HCT116 (cell line): ENCODE measurements at regions not wholly inside any gene's neighbourhood (a gene's known extent, or its start where the extent isn't known, plus 50 kb on each side); places are given as distances from the start of the nearest gene placed in this dataset.

Source experiments
- ATAC-seq: fragments of 200-7000 bp; cut with Tn5 transposase; 2 replicates; pipeline ENCODE4 v1.9.1; 2020; ENCODE audit warnings: mild to moderate bottlenecking, moderate library complexity
- BruUV-seq: library from RNA; stranded (reverse); fragments of 400-500 nt; replicated peaks from 2 replicates; lab custom pipeline; 2021; lab: Mats Ljungman, UMichigan
- CTCF ChIA-PET: fragments of 300-600 bp; sonication (Branson Sonifier 250); formaldehyde crosslinking; loops from one replicate; lab custom pipeline; 2021; ENCODE audit warnings: antibody characterized with exemption; lab: Charles Lee
- POLR2A ChIA-PET: fragments of 300-600, 350-600 bp; sonication (Branson Sonifier 250); formaldehyde crosslinking; loops from one replicate; lab custom pipeline; 2021; ENCODE audit warnings: antibody characterized with exemption; lab: Charles Lee
- RAD21 ChIA-PET, 2 experiments: fragments of 300-600 bp; sonication (Branson Sonifier 250); formaldehyde crosslinking; loops; one replicate each; lab custom pipeline; 2023; ENCODE audit warnings: low total read pairs in 2 of 2; ENCODE audit not compliant: uncharacterized antibody in 2 of 2, unreplicated experiment in 2 of 2, low non-redundant PET in 1 of 2; lab: Charles Lee
- DNase-seq: peaks from one replicate; pipeline ENCODE4 v3.0.0-alpha.2; 2010; ENCODE audit warnings: low read depth, low spot score
- H2AFZ ChIP-seq: fragments of 200-600 bp; shearing (Covaris generic), sonication (generic); 2 replicates; pipeline ENCODE4 v1.6.1; 2017; ENCODE audit warnings: low read depth, mixed run types, mixed read lengths, antibody characterized with exemption, low read length; ENCODE audit not compliant: poor library complexity, severe bottlenecking
- H3K27ac ChIP-seq: 2 replicates; pipeline ENCODE4 v1.5.1; 2012; ENCODE audit warnings: low read depth, low read length
- H3K27me3 ChIP-seq: fragments of 200-600 bp; sonication (generic); 2 replicates; pipeline ENCODE4 v1.6.1; 2016; ENCODE audit warnings: mixed run types, low read length, mixed read lengths; ENCODE audit not compliant: insufficient read depth
- H3K36me3 ChIP-seq, 2 experiments: fragments of 200-500 bp in 1 of 2; fragments of 200-600 bp in 1 of 2; sonication (Bioruptor generic) in 1 of 2; sonication (generic) in 1 of 2; 2 replicates each; pipeline versions ENCODE4 v1.5.1 to v1.6.1; 2014 to 2016; ENCODE audit warnings: low read length in 2 of 2, inconsistent platforms in 1 of 2, mixed read lengths in 1 of 2, mixed run types in 1 of 2; ENCODE audit not compliant: insufficient read depth in 2 of 2, control insufficient read depth in 1 of 2
- H3K4me1 ChIP-seq, 2 experiments: fragments of 200-600 bp in 1 of 2; sonication (generic) in 1 of 2; 2 replicates each; pipeline versions ENCODE4 v1.5.1 to v1.6.1; 2012 to 2017; ENCODE audit warnings: low read length in 2 of 2, inconsistent platforms in 1 of 2, mild to moderate bottlenecking in 1 of 2, mixed read lengths in 1 of 2, mixed run types in 1 of 2, moderate library complexity in 1 of 2; ENCODE audit not compliant: insufficient read depth in 2 of 2, control insufficient read depth in 1 of 2
- H3K4me2 ChIP-seq: fragments of 200-600 bp; sonication (generic); 2 replicates; pipeline ENCODE4 v1.6.1; 2017; ENCODE audit warnings: mixed run types, low read length, mixed read lengths
- H3K4me3 ChIP-seq, 2 experiments: fragments of 200-600 bp in 1 of 2; sonication (generic) in 1 of 2; replicated peaks in 1 of 2; 2 replicates each; pipeline ENCODE4 v1.5.1; 2011 to 2016; ENCODE audit warnings: low read length in 2 of 2, control low read depth in 1 of 2, low read depth in 1 of 2, mild to moderate bottlenecking in 1 of 2, mixed read lengths in 1 of 2, mixed run types in 1 of 2
- H3K79me2 ChIP-seq: fragments of 200-600 bp; sonication (generic); 2 replicates; pipeline ENCODE4 v1.6.1; 2017; ENCODE audit warnings: mild to moderate bottlenecking, mixed run types, low read length, moderate library complexity, mixed read lengths; ENCODE audit not compliant: insufficient read depth
- H3K9ac ChIP-seq: fragments of 200-600 bp; sonication (generic); 2 replicates; pipeline ENCODE4 v1.6.1; 2016; ENCODE audit warnings: low read length, mixed read lengths
- H3K9me2 ChIP-seq: fragments of 200-600 bp; sonication (generic), shearing (Covaris generic); 2 replicates; pipeline ENCODE4 v1.6.1; 2017; ENCODE audit warnings: mixed run types, mild to moderate bottlenecking, moderate library complexity; ENCODE audit not compliant: insufficient read depth
- H3K9me3 ChIP-seq, 2 experiments: fragments of 200-500 bp in 1 of 2; fragments of 200-600 bp in 1 of 2; sonication (Bioruptor generic) in 1 of 2; sonication (generic) in 1 of 2; 2 replicates each; pipeline ENCODE4 v1.6.1; 2014 to 2017; ENCODE audit warnings: low read length in 2 of 2, mixed read lengths in 2 of 2, inconsistent platforms in 1 of 2, low read depth in 1 of 2, mild to moderate bottlenecking in 1 of 2, mixed run types in 1 of 2, moderate library complexity in 1 of 2; ENCODE audit not compliant: control insufficient read depth in 1 of 2, insufficient read depth in 1 of 2
- H4K20me1 ChIP-seq: fragments of 200-600 bp; sonication (generic), shearing (Covaris generic); 2 replicates; pipeline ENCODE4 v1.6.1; 2017; ENCODE audit warnings: mixed run types, mild to moderate bottlenecking, moderate library complexity; ENCODE audit not compliant: insufficient read depth
- CBX3 ChIP-seq: IDR thresholded peaks from 2 replicates; pipeline ENCODE4 v1.6.1; 2012; ENCODE audit warnings: low read depth
- CEBPB ChIP-seq: IDR thresholded peaks from 2 replicates; pipeline ENCODE4 v1.6.1; 2012; ENCODE audit warnings: low read depth
- EGR1 ChIP-seq: IDR thresholded peaks from 2 replicates; pipeline ENCODE4 v1.6.1; 2012; ENCODE audit warnings: low read depth
- ELF1 ChIP-seq: IDR thresholded peaks from 2 replicates; pipeline ENCODE4 v1.6.1; 2012; ENCODE audit warnings: low read depth, borderline replicate concordance
- EZH2 ChIP-seq: fragments of 200-600 bp; sonication (generic); IDR thresholded peaks from 2 replicates; pipeline ENCODE4 v1.6.1; 2017; ENCODE audit warnings: antibody characterized with exemption, mixed run types
- EZH2phosphoT487 ChIP-seq: fragments of 200-600 bp; IDR thresholded peaks from 2 replicates; pipeline ENCODE4 v1.6.1; 2018; ENCODE audit warnings: antibody characterized with exemption, borderline replicate concordance
- JUND ChIP-seq: IDR thresholded peaks from 2 replicates; pipeline ENCODE4 v1.6.1; 2012
- POLR2A ChIP-seq: IDR thresholded peaks from 2 replicates; pipeline ENCODE4 v1.7.0; 2011; ENCODE audit warnings: borderline replicate concordance; ENCODE audit not compliant: insufficient read depth, insufficient read length; ENCODE audit errors: extremely low read depth
- POLR2AphosphoS5 ChIP-seq: IDR thresholded peaks from 2 replicates; pipeline ENCODE4 v1.6.1; 2011; ENCODE audit warnings: mild to moderate bottlenecking, low read depth, low read length, moderate library complexity
- RAD21 ChIP-seq: IDR thresholded peaks from 2 replicates; pipeline ENCODE4 v1.6.1; 2012; ENCODE audit warnings: low read depth, mild to moderate bottlenecking
- SIN3A ChIP-seq: IDR thresholded peaks from 2 replicates; pipeline ENCODE4 v1.6.1; 2012; ENCODE audit warnings: low read depth
- SP1 ChIP-seq: IDR thresholded peaks from 2 replicates; pipeline ENCODE4 v1.6.1; 2012; ENCODE audit warnings: low read depth
- SRF ChIP-seq: IDR thresholded peaks from 2 replicates; pipeline ENCODE4 v1.6.1; 2012; ENCODE audit warnings: low read depth
- TCF7L2 ChIP-seq: IDR thresholded peaks from 2 replicates; pipeline ENCODE4 v1.7.0; 2011; ENCODE audit warnings: borderline replicate concordance, inconsistent platforms; ENCODE audit not compliant: insufficient read depth, insufficient read length; ENCODE audit errors: extremely low read depth
- YY1 ChIP-seq: IDR thresholded peaks from 2 replicates; pipeline ENCODE4 v1.6.1; 2011; ENCODE audit warnings: low read length, low read depth, moderate library complexity, mild to moderate bottlenecking; ENCODE audit not compliant: insufficient replicate concordance; ENCODE audit errors: extremely low read depth
- intact Hi-C: fragments of 100-400 bp; cut with micrococcal nuclease; formaldehyde crosslinking; loops from 2 replicates; pipeline ENCODE4 v1.10.0; 2022
- TF ChIP-seq, protein P1 (sequence below): IDR thresholded peaks from 2 replicates; pipeline ENCODE4 v1.6.1; 2012
- TF ChIP-seq, protein P2 (sequence below): IDR thresholded peaks from 2 replicates; pipeline ENCODE4 v1.6.1; 2011; ENCODE audit warnings: mild to moderate bottlenecking, low read length, moderate library complexity; ENCODE audit not compliant: insufficient replicate concordance; ENCODE audit errors: extremely low read depth
- TF ChIP-seq, protein P3 (sequence below): IDR thresholded peaks from 2 replicates; pipeline ENCODE4 v1.6.1; 2012
- TF ChIP-seq, protein P4 (sequence below), 3 experiments: fragments of 200-600 bp in 1 of 3; sonication (generic) in 1 of 3; IDR thresholded peaks in 2 of 3; conservative IDR thresholded peaks in 1 of 3; 2 replicates each; pipeline ENCODE4 v1.5.1; 2012 to 2017; ENCODE audit warnings: low read depth in 2 of 3, low read length in 2 of 3, antibody characterized with exemption in 1 of 3, borderline replicate concordance in 1 of 3, control low read depth in 1 of 3, mild to moderate bottlenecking in 1 of 3, mixed read lengths in 1 of 3, mixed run types in 1 of 3, moderate library complexity in 1 of 3; ENCODE audit not compliant: insufficient read depth in 1 of 3

DNA sequence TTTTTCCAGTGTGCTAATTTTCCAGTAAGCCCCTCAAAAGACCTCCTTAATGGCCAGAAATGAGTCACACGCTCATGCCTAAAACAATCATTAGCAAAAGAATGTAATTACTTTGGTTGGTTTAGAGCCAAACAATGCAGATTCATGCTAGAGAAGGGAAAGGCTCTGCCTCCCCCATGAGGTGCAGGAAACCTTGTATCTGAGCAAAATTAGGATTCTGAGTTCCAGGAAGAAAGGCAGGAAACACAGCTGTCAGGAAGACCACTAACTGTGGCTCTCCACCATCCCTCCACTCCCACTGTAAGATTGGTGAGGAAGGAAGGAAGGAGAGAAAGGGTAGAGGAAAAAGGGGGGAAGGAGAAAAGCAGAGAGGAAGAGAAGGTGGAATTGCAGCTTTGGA is 104.9 kb upstream of the DHX15 start:
- H3K27me3 ChIP-seq = peaks cover 9% of the 10 kb centered on the region; the same call in 1 of the 2 replicates
- ATAC-seq (no peak), DNase-seq (no peak)
- intact Hi-C loops = no loop called here
- H3K4me2 ChIP-seq = no peak overlapping the region
- H3K9me3 ChIP-seq = no peaks in the 10 kb centered on the region
- CTCF ChIA-PET = no interaction called here
- no TSS peak for BruUV-seq
- no peaks in the 10 kb centered on the region for H4K20me1 ChIP-seq
- H3K36me3 ChIP-seq = no peaks in the 10 kb centered on the region
- H3K79me2 ChIP-seq = no peaks in the 10 kb centered on the region
- no peak overlapping the region for H2AFZ ChIP-seq
- H3K4me1 ChIP-seq = peaks cover 0 to 5% of the 10 kb centered on the region in 2 experiments; a peak in 1 of 4 replicates
- no peaks in the 10 kb centered on the region for H3K9me2 ChIP-seq
- RAD21 ChIA-PET = no interaction called here
- TF ChIP-seq, protein P1, sequence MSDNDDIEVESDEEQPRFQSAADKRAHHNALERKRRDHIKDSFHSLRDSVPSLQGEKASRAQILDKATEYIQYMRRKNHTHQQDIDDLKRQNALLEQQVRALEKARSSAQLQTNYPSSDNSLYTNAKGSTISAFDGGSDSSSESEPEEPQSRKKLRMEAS = no peak
- TF ChIP-seq, protein P2, sequence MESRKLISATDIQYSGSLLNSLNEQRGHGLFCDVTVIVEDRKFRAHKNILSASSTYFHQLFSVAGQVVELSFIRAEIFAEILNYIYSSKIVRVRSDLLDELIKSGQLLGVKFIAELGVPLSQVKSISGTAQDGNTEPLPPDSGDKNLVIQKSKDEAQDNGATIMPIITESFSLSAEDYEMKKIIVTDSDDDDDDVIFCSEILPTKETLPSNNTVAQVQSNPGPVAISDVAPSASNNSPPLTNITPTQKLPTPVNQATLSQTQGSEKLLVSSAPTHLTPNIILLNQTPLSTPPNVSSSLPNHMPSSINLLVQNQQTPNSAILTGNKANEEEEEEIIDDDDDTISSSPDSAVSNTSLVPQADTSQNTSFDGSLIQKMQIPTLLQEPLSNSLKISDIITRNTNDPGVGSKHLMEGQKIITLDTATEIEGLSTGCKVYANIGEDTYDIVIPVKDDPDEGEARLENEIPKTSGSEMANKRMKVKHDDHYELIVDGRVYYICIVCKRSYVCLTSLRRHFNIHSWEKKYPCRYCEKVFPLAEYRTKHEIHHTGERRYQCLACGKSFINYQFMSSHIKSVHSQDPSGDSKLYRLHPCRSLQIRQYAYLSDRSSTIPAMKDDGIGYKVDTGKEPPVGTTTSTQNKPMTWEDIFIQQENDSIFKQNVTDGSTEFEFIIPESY = no peak
- TF ChIP-seq SRF = no peak
- TF ChIP-seq TCF7L2 = no peak
- TF ChIP-seq SP1 = no peak
- TF ChIP-seq ELF1 = no peak
- no peak for TF ChIP-seq RAD21
- TF ChIP-seq YY1 = no peak
- no peak for TF ChIP-seq CEBPB
- TF ChIP-seq, protein P3, sequence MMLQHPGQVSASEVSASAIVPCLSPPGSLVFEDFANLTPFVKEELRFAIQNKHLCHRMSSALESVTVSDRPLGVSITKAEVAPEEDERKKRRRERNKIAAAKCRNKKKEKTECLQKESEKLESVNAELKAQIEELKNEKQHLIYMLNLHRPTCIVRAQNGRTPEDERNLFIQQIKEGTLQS = no peak
- TF ChIP-seq, protein P4, sequence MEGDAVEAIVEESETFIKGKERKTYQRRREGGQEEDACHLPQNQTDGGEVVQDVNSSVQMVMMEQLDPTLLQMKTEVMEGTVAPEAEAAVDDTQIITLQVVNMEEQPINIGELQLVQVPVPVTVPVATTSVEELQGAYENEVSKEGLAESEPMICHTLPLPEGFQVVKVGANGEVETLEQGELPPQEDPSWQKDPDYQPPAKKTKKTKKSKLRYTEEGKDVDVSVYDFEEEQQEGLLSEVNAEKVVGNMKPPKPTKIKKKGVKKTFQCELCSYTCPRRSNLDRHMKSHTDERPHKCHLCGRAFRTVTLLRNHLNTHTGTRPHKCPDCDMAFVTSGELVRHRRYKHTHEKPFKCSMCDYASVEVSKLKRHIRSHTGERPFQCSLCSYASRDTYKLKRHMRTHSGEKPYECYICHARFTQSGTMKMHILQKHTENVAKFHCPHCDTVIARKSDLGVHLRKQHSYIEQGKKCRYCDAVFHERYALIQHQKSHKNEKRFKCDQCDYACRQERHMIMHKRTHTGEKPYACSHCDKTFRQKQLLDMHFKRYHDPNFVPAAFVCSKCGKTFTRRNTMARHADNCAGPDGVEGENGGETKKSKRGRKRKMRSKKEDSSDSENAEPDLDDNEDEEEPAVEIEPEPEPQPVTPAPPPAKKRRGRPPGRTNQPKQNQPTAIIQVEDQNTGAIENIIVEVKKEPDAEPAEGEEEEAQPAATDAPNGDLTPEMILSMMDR (IDR thresholded peaks at IDR 0.05 in 2 of 3, conservative IDR thresholded peaks at IDR 0.05 in 1 of 3; ENCODE audit: borderline replicate concordance in 1 of 3, insufficient read depth in 1 of 3, low read depth in 2 of 3, low read length in 2 of 3) = no peak
- TF ChIP-seq EGR1 = no peak
- TF ChIP-seq CBX3 = no peak
- TF ChIP-seq POLR2AphosphoS5 = no peak
- no peak for TF ChIP-seq EZH2
- TF ChIP-seq SIN3A = no peak
- TF ChIP-seq POLR2A = no peak
- no peak for TF ChIP-seq EZH2phosphoT487
- no peak for TF ChIP-seq JUND
- no peak overlapping the region for H3K9ac ChIP-seq
- no peak overlapping the region for H3K27ac ChIP-seq
- no peak overlapping the region for H3K4me3 ChIP-seq
- POLR2A ChIA-PET = no interaction called here
